ENCODE measurements at regions not wholly inside any gene's neighbourhood (a gene's known extent, or its start where the extent isn't known, plus 50 kb on each side); places are given as distances from the start of the nearest gene placed in this dataset.

- Histone ChIP-seq H3K9me2 (replicated peaks; ENCODE audit: insufficient read depth, low read length) (no peaks in the 10 kb centered on the region), H3K36me3 (ENCODE audit: low read length) (no peaks in the 10 kb centered on the region), H3K27me3 (ENCODE audit: low read length) (no peaks in the 10 kb centered on the region), H3K79me2 (ENCODE audit: insufficient read depth, low read length) (no peaks in the 10 kb centered on the region), H3K27ac (ENCODE audit: low read depth, low read length) (no peak overlapping the region), H3K9ac (ENCODE audit: low read length) (no peak overlapping the region), H3F3A (ENCODE audit: insufficient read depth) (no peaks in the 10 kb centered on the region), H3K9me3 (ENCODE audit: insufficient read depth, low read length) (no peaks in the 10 kb centered on the region), H4K20me1 (ENCODE audit: low read depth, low read length) (no peaks in the 10 kb centered on the region), H3K4me3 (ENCODE audit: insufficient read depth, low read length, poor library complexity, severe bottlenecking) (no peak overlapping the region), H3K4me2 (ENCODE audit: low read depth, low read length, poor library complexity, severe bottlenecking) (no peak overlapping the region), H2AFZ (ENCODE audit: low read depth, low read length, severe bottlenecking) (no peak overlapping the region)
- TF ChIP-seq EZH2phosphoT487 (conservative IDR thresholded peaks at IDR 0.05; ENCODE audit: low read length) = no peak
- TF ChIP-seq, protein P1, sequence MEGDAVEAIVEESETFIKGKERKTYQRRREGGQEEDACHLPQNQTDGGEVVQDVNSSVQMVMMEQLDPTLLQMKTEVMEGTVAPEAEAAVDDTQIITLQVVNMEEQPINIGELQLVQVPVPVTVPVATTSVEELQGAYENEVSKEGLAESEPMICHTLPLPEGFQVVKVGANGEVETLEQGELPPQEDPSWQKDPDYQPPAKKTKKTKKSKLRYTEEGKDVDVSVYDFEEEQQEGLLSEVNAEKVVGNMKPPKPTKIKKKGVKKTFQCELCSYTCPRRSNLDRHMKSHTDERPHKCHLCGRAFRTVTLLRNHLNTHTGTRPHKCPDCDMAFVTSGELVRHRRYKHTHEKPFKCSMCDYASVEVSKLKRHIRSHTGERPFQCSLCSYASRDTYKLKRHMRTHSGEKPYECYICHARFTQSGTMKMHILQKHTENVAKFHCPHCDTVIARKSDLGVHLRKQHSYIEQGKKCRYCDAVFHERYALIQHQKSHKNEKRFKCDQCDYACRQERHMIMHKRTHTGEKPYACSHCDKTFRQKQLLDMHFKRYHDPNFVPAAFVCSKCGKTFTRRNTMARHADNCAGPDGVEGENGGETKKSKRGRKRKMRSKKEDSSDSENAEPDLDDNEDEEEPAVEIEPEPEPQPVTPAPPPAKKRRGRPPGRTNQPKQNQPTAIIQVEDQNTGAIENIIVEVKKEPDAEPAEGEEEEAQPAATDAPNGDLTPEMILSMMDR (IDR thresholded peaks at IDR 0.05; ENCODE audit: insufficient read depth, low read length, poor library complexity, severe bottlenecking) = no peak
These were observed 216.4 kb downstream of the UNC5CL start for GRCh38 chr6:40822619-40823018.

GRCh38 chr6:40819182-40819834 lies 219.7 kb downstream of the UNC5CL start:
- no peak overlapping the region for H3K9ac ChIP-seq (ENCODE audit: low read length)
- H3K9me2 ChIP-seq (replicated peaks; ENCODE audit: insufficient read depth, low read length) = no peaks in the 10 kb centered on the region
- no peaks in the 10 kb centered on the region for H4K20me1 ChIP-seq (ENCODE audit: low read depth, low read length)
- no peak overlapping the region for H3K4me3 ChIP-seq (ENCODE audit: insufficient read depth, low read length, poor library complexity, severe bottlenecking)
- TF ChIP-seq, protein P1 (IDR thresholded peaks at IDR 0.05; ENCODE audit: insufficient read depth, low read length, poor library complexity, severe bottlenecking) = no peak
- TF ChIP-seq EZH2phosphoT487 (conservative IDR thresholded peaks at IDR 0.05; ENCODE audit: low read length) = no peak
- H3F3A ChIP-seq (ENCODE audit: insufficient read depth) = no peaks in the 10 kb centered on the region
- H3K27ac ChIP-seq (ENCODE audit: low read depth, low read length) = no peak overlapping the region
- no peaks in the 10 kb centered on the region for H3K79me2 ChIP-seq (ENCODE audit: insufficient read depth, low read length)
- H2AFZ ChIP-seq (ENCODE audit: low read depth, low read length, severe bottlenecking) = no peak overlapping the region
- H3K27me3 ChIP-seq (ENCODE audit: low read length) = no peaks in the 10 kb centered on the region
- no peaks in the 10 kb centered on the region for H3K9me3 ChIP-seq (ENCODE audit: insufficient read depth, low read length)
- H3K36me3 ChIP-seq (ENCODE audit: low read length) = no peaks in the 10 kb centered on the region
- H3K4me2 ChIP-seq (ENCODE audit: low read depth, low read length, poor library complexity, severe bottlenecking) = no peak overlapping the region

GRCh38 chr6:40817369-40817768 lies 221.7 kb downstream of the UNC5CL start:
- no peak overlapping the region for H3K4me3 ChIP-seq (ENCODE audit: insufficient read depth, low read length, poor library complexity, severe bottlenecking)
- H3K9me3 ChIP-seq (ENCODE audit: insufficient read depth, low read length) = no peaks in the 10 kb centered on the region
- H3K9ac ChIP-seq (ENCODE audit: low read length) = no peak overlapping the region
- H3K4me2 ChIP-seq (ENCODE audit: low read depth, low read length, poor library complexity, severe bottlenecking) = no peak overlapping the region
- no peaks in the 10 kb centered on the region for H3K79me2 ChIP-seq (ENCODE audit: insufficient read depth, low read length)
- no peaks in the 10 kb centered on the region for H3F3A ChIP-seq (ENCODE audit: insufficient read depth)
- no peak overlapping the region for H3K27ac ChIP-seq (ENCODE audit: low read depth, low read length)
- H3K27me3 ChIP-seq (ENCODE audit: low read length) = no peaks in the 10 kb centered on the region
- TF ChIP-seq EZH2phosphoT487 (conservative IDR thresholded peaks at IDR 0.05; ENCODE audit: low read length) = no peak
- TF ChIP-seq, protein P1 (IDR thresholded peaks at IDR 0.05; ENCODE audit: insufficient read depth, low read length, poor library complexity, severe bottlenecking) = no peak
- H4K20me1 ChIP-seq (ENCODE audit: low read depth, low read length) = no peaks in the 10 kb centered on the region
- H3K9me2 ChIP-seq (replicated peaks; ENCODE audit: insufficient read depth, low read length) = no peaks in the 10 kb centered on the region
- H2AFZ ChIP-seq (ENCODE audit: low read depth, low read length, severe bottlenecking) = no peak overlapping the region
- no peaks in the 10 kb centered on the region for H3K36me3 ChIP-seq (ENCODE audit: low read length)
